C4-2B (cell line): ENCODE measurements at regions not wholly inside any gene's neighbourhood (a gene's known extent, or its start where the extent isn't known, plus 50 kb on each side); places are given as distances from the start of the nearest gene placed in this dataset.
A peak's percentile ranks its signal among the peaks of the same experiment; 100 is the strongest.

ENCODE experiments used
- H3K27ac ChIP-seq: fragments of 450-650 bp; 2 replicates; pipeline ENCODE4 v1.5.1; 2017
- ZFX ChIP-seq: fragments of 450-650 bp; IDR thresholded peaks from 2 replicates; pipeline ENCODE4 v1.6.1; 2017
- TF ChIP-seq, protein P1 (sequence below): fragments of 450-650 bp; conservative IDR thresholded peaks from 2 replicates; pipeline ENCODE4 v1.5.1; 2017; ENCODE audit warnings: mild to moderate bottlenecking

DNA sequence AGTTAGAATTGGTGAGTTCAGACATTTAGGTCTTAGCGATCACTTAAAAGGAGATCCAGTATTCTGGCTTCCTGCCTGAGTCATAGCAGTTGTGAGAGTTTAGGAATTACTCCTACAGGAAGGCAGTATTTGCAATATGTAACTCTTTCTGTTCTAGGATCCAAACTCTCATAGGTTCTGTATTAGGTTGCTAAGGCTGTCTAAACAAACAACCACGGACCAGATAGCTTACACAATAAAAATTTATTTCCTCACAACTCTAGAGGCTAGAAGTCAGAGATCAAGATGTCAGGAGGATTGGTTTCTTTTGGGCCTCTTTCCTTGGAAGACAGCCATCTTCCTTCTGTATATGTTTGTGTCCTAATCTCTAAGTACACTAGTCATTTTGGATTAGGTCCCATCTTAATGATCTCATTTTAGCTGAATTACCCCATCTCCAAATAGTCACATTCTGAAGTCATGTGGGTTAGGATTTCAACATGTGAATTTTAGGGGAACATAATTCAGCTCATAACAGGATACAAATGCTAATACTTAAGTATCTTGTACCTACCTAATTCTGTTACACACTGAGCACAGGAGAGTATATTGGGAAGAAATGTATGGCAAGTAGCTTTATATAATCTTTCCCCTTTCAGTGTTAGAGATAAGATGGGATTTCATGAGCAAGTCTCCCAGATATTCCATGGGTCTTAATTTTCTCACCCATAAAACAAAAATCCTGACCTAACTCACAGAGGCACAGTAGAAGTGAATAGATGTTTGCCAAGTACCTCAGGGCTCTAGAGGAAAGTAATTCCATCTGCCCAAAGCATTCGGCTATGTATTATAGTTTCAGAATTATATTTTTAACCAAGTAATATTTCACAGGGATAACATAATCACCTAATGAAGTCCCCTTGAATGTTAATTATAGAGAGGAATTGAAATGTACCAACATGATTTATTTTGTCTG, 144.4 kb downstream of the PTBP2 start:
- peak overlapping the region; percentile 84; the same call in 1 of the 2 replicates for H3K27ac ChIP-seq
- TF ChIP-seq ZFX = no peak
- TF ChIP-seq, protein P1, sequence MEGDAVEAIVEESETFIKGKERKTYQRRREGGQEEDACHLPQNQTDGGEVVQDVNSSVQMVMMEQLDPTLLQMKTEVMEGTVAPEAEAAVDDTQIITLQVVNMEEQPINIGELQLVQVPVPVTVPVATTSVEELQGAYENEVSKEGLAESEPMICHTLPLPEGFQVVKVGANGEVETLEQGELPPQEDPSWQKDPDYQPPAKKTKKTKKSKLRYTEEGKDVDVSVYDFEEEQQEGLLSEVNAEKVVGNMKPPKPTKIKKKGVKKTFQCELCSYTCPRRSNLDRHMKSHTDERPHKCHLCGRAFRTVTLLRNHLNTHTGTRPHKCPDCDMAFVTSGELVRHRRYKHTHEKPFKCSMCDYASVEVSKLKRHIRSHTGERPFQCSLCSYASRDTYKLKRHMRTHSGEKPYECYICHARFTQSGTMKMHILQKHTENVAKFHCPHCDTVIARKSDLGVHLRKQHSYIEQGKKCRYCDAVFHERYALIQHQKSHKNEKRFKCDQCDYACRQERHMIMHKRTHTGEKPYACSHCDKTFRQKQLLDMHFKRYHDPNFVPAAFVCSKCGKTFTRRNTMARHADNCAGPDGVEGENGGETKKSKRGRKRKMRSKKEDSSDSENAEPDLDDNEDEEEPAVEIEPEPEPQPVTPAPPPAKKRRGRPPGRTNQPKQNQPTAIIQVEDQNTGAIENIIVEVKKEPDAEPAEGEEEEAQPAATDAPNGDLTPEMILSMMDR = no peak

DNA sequence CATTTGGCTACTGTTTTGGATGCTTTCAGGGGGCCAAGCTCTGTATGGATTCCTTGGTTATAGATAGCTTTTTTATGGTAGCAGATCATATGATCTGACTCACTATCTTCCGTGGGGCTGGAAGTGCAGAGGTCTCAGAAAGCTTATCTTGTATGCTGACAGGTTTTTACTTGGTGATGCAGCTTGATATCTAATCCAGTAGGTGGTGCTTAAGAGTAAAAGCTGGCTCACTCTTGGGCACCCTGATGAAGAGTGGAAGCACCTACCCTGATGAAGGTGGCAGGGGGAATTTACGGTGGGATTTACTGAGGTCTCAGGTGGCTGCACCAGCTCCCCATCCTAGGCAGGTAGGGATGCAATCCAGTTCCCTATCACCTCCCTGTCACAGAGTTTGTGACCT, 151.2 kb downstream of the PTBP2 start:
- TF ChIP-seq, protein P1 = peak; percentile 25
- no peak for TF ChIP-seq ZFX
- no peak overlapping the region for H3K27ac ChIP-seq

DNA sequence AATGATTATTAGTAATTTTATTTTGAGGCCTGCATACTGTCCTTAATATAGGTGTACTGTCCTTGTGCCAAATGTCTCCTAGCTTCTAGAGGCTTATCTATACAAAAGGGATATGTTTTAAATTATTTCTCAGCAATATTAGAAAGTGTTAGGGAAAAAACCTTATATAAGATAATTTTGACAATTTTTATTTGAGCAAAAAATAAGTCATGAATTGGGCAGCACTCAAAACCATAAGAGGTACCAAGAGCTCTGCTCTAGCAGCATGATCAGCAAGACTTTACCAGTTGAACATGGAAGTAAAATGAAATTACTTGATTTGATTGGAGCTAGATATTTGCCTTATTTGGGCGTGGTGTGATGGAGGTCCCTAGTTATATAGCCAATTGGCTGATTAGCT, 157.1 kb downstream of the PTBP2 start:
- TF ChIP-seq, protein P1 = no peak
- TF ChIP-seq ZFX = no peak
- no peak overlapping the region for H3K27ac ChIP-seq

DNA sequence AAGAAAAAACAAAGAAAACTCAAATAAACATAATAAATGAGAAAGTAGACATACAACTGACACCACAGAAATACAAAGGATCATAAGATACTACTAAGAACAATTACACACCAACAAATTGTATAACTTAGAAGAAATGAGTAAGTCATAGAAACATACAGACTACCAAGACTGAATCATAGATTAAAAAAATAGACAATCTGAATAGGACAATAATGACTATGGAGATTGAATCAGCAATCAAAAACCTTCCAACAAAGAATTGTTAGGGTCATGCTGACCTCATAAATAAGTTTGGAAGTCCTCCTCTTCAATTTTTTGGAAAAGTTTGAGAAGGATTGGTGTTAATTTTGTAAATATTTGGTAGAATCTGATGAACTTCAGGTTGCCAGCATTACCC, 159.0 kb downstream of the PTBP2 start:
- no peak for TF ChIP-seq ZFX
- TF ChIP-seq, protein P1 = no peak
- no peak overlapping the region for H3K27ac ChIP-seq

DNA sequence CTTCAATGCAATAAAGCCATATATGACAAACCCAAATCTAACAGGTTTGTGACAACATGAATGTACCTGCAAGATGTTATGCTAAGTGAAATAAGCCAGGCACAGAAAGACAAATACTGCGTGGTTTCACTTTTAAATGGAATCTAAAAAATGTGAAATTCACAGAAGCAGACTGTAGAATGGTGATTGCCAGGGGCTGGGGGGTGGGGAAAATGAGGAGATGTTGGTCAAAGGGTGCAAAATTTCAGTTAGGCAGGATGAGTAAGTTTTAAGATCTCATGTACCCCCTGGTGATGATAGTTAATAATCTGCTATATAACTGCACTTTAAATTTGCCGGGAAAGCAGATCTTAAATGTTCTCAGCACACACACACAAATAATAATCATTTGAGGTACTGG, 160.5 kb downstream of the PTBP2 start:
- no peak overlapping the region for H3K27ac ChIP-seq
- TF ChIP-seq ZFX = no peak
- TF ChIP-seq, protein P1 = no peak

DNA sequence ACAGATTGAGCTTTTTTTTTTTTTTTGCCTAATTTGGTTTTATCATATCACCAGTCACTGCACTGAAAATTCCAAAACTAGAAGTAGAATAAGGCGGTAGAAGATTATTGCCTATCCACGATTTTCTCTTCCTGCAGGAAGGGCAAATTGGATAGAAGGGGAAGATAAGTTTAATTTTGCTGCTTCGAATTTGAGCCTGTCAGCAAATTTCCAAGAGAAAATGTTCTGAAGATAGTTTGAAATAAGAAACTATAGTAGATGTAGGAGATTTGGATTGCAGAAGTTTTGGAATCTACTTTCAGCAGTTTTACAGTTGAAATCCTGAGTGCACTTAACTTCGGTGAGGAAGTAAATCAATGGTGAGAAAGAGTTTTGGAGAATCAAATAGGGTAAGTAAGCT, 164.9 kb downstream of the PTBP2 start:
- no peak overlapping the region for H3K27ac ChIP-seq
- no peak for TF ChIP-seq ZFX
- TF ChIP-seq, protein P1 = no peak

DNA sequence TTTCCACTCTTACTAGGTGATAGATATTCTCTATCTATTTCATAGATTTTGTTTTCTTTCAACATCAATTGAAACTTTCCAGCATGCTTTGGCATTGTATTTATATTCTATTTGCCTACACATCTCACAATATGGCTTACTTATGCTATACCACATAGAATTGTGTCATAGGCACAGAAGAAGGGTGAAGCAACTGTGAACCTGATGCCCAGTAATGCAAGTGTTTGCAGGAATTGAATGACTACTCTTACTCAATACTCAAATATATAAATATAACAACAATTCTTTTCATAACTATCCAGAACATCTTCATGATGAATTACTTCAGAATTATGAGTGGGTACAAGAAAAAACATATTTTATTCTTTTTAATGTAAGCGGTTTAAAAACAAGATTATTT, 165.9 kb downstream of the PTBP2 start:
- TF ChIP-seq, protein P1 = no peak
- TF ChIP-seq ZFX = no peak

More for the DNA sequence above, 165.9 kb downstream of the PTBP2 start:
- no peak overlapping the region for H3K27ac ChIP-seq
